ENCODE measurements at regions not wholly inside any gene's neighbourhood (a gene's known extent, or its start where the extent isn't known, plus 50 kb on each side); places are given as distances from the start of the nearest gene placed in this dataset.

DNA sequence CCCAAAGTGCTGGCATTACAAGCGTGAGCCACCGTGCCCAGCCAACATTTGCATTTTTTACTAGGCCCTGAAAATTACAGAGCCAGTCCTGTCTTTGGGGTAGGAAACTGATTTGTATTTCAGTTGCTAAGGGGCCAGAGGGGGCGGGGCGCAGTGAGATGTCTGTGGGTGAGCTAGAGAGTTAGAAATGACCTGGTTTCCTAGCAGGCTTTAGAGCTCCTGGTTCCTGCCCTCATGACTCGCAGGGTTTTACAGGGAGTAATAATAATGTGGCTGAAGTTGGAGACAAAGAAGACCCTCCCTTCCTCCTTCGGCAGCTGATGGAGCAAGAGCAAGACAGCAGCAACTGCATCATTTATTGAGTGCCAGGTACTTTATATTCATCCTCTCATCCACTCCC lies 131.5 kb downstream of the TFAP2C start:
- TF ChIP-seq CTCF (IDR thresholded peaks at IDR 0.05): no peak
- no peak for TF ChIP-seq POLR2A (IDR thresholded peaks at IDR 0.05)
